Suprapubic skin (tissue), 4 donors: ENCODE measurements at regions not wholly inside any gene's neighbourhood (a gene's known extent, or its start where the extent isn't known, plus 50 kb on each side); places are given as distances from the start of the nearest gene placed in this dataset.

Experiments used
- DNase-seq, 2 donors: peaks; one replicate each; pipeline ENCODE4 v3.0.0-alpha.2; 2019; ENCODE audit warnings: low spot score in 2 of 2
- H3K27ac ChIP-seq: fragments of 200-600 bp; sonication (generic); one replicate; pipeline ENCODE4 v1.5.1; 2019
- H3K27me3 ChIP-seq: fragments of 200-600 bp; sonication (generic); one replicate; pipeline ENCODE4 v1.5.1; 2019
- H3K36me3 ChIP-seq: fragments of 200-600 bp; sonication (generic); one replicate; pipeline ENCODE4 v1.5.1; 2019
- H3K4me1 ChIP-seq: fragments of 200-600 bp; sonication (generic); one replicate; pipeline ENCODE4 v1.5.1; 2019
- H3K4me3 ChIP-seq: fragments of 200-600 bp; sonication (generic); one replicate; pipeline ENCODE4 v1.5.1; 2019; ENCODE audit warnings: mild to moderate bottlenecking
- H3K9me3 ChIP-seq: fragments of 200-600 bp; sonication (generic); one replicate; pipeline ENCODE4 v1.5.1; 2019
- CTCF ChIP-seq, 2 donors: fragments of 200-600 bp in 1 of 2; fragments of 450-650 bp in 1 of 2; sonication (generic) in 1 of 2; IDR thresholded peaks; one replicate each; pipeline ENCODE4 v1.5.1; 2016 to 2019; ENCODE audit warnings: antibody characterized with exemption in 2 of 2, mild to moderate bottlenecking in 1 of 2, moderate library complexity in 1 of 2
- EP300 ChIP-seq: sonication (generic); formaldehyde crosslinking; IDR thresholded peaks from one replicate; pipeline ENCODE4 v1.6.1; 2017; ENCODE audit warnings: antibody characterized with exemption
- POLR2A ChIP-seq, 2 donors: fragments of 450-650 bp; IDR thresholded peaks; one replicate each; pipeline ENCODE4 v1.6.1; 2017; ENCODE audit warnings: antibody characterized with exemption in 2 of 2, mild to moderate bottlenecking in 2 of 2, moderate library complexity in 2 of 2
- POLR2AphosphoS5 ChIP-seq, 3 donors: sonication (generic); formaldehyde crosslinking; IDR thresholded peaks; one replicate each; pipeline ENCODE4 v1.6.1; 2017; ENCODE audit warnings: antibody characterized with exemption in 3 of 3
- WGBS: methylation state at CpG from one replicate; pipeline ENCODE4 v1.1.5; 2018; 5-methylcytosine and 5-hydroxymethylcytosine counted together

- H3K4me1 ChIP-seq, result no peaks in the 10 kb centered on the region
- no peak for TF ChIP-seq POLR2AphosphoS5 (IDR thresholded peaks at IDR 0.05)
- TF ChIP-seq CTCF (IDR thresholded peaks at IDR 0.05), result no peak
- TF ChIP-seq POLR2A (IDR thresholded peaks at IDR 0.05), result no peak
- no peak for TF ChIP-seq EP300
- WGBS, result 89% methylated on average over 6 of the region's 6 CpGs
These were observed 210.8 kb upstream of the RASGEF1B start for GRCh38 chr4:81682492-81682891.

GRCh38 chr4:81679315-81679714 lies 207.6 kb upstream of the RASGEF1B start:
- Histone ChIP-seq H3K36me3 (no peaks in the 10 kb centered on the region), H3K4me3 (no peak overlapping the region), H3K27me3 (no peaks in the 10 kb centered on the region), H3K9me3 (no peaks in the 10 kb centered on the region), H3K27ac (no peak overlapping the region), H3K4me1 (peaks cover 10% of the 10 kb centered on the region)
- WGBS, result 88% methylated on average over 3 of the region's 3 CpGs
- no peak for TF ChIP-seq EP300
- TF ChIP-seq CTCF (IDR thresholded peaks at IDR 0.05), result no peak
- TF ChIP-seq POLR2A (IDR thresholded peaks at IDR 0.05), result no peak
- no peak for TF ChIP-seq POLR2AphosphoS5 (IDR thresholded peaks at IDR 0.05)
- no peak for DNase-seq

More at GRCh38 chr4:81682492-81682891, 210.8 kb upstream of the RASGEF1B start:
- no peaks in the 10 kb centered on the region for H3K9me3 ChIP-seq
- no peak for DNase-seq
- no peak overlapping the region for H3K27ac ChIP-seq
- H3K36me3 ChIP-seq, result no peaks in the 10 kb centered on the region
- no peaks in the 10 kb centered on the region for H3K27me3 ChIP-seq
- no peak overlapping the region for H3K4me3 ChIP-seq

GRCh38 chr4:81678801-81679200 lies 207.1 kb upstream of the RASGEF1B start:
- Histone ChIP-seq H3K4me1 (peaks cover 10% of the 10 kb centered on the region), H3K4me3 (no peak overlapping the region), H3K9me3 (no peaks in the 10 kb centered on the region), H3K36me3 (no peaks in the 10 kb centered on the region), H3K27me3 (no peaks in the 10 kb centered on the region), H3K27ac (no peak overlapping the region)
- no peak for DNase-seq
- 82% methylated on average over 3 of the region's 3 CpGs for WGBS
- no peak for TF ChIP-seq POLR2AphosphoS5 (IDR thresholded peaks at IDR 0.05)
- no peak for TF ChIP-seq CTCF (IDR thresholded peaks at IDR 0.05)
- TF ChIP-seq POLR2A (IDR thresholded peaks at IDR 0.05), result no peak
- no peak for TF ChIP-seq EP300

GRCh38 chr4:81676537-81676936 lies 204.8 kb upstream of the RASGEF1B start:
- H3K27ac ChIP-seq, result peak overlapping the region; percentile 30
- H3K4me3 ChIP-seq, result no peak overlapping the region
- TF ChIP-seq POLR2A (IDR thresholded peaks at IDR 0.05), result no peak
- TF ChIP-seq POLR2AphosphoS5 (IDR thresholded peaks at IDR 0.05), result no peak
- no peak for TF ChIP-seq EP300
- TF ChIP-seq CTCF (IDR thresholded peaks at IDR 0.05), result no peak
- no peaks in the 10 kb centered on the region for H3K27me3 ChIP-seq
- H3K36me3 ChIP-seq, result no peaks in the 10 kb centered on the region
- WGBS, result 42% methylated on average over 5 of the region's 5 CpGs
- DNase-seq, result no peak
- no peaks in the 10 kb centered on the region for H3K9me3 ChIP-seq
- peaks cover 10% of the 10 kb centered on the region for H3K4me1 ChIP-seq

GRCh38 chr4:81675791-81676393 lies 204.2 kb upstream of the RASGEF1B start:
- H3K4me3 ChIP-seq, result no peak overlapping the region
- no peaks in the 10 kb centered on the region for H3K27me3 ChIP-seq
- no peaks in the 10 kb centered on the region for H3K9me3 ChIP-seq
- DNase-seq, result no peak
- no peak for TF ChIP-seq POLR2AphosphoS5 (IDR thresholded peaks at IDR 0.05)
- TF ChIP-seq POLR2A (IDR thresholded peaks at IDR 0.05), result no peak
- no peak for TF ChIP-seq EP300
- TF ChIP-seq CTCF (IDR thresholded peaks at IDR 0.05), result no peak
- H3K27ac ChIP-seq, result peak overlapping the region; percentile 30
- no peaks in the 10 kb centered on the region for H3K36me3 ChIP-seq
- WGBS, result 57% methylated on average over 7 of the region's 7 CpGs
- peaks cover 10% of the 10 kb centered on the region for H3K4me1 ChIP-seq
